SKM-1 (cell line): ENCODE measurements at regions not wholly inside any gene's neighbourhood (a gene's known extent, or its start where the extent isn't known, plus 50 kb on each side); places are given as distances from the start of the nearest gene placed in this dataset.
"Not testable (repeated sequence)": the region's sequence is repeated elsewhere in the genome, so short reads cannot be mapped to it uniquely, and the experiment has no call there.

Experiments
- DNase-seq: peaks from one replicate; lab custom pipeline; 2025; ENCODE audit not compliant: unreplicated experiment; lab: John Stamatoyannopoulos, UW

- no peak for DNase-seq
Observed at GRCh38 chr13:97856304-97856675, 97.2 kb upstream of the IPO5 start.

GRCh38 chr13:97858161-97858560 is 95.3 kb upstream of the IPO5 start:
- no peak for DNase-seq

GRCh38 chr13:97866346-97866745 is 87.1 kb upstream of the IPO5 start:
- DNase-seq, result no peak

GRCh38 chr13:97866751-97867150 is 86.7 kb upstream of the IPO5 start:
- no peak for DNase-seq

GRCh38 chr13:97873398-97873797 is 80.1 kb upstream of the IPO5 start:
- DNase-seq, result no peak

GRCh38 chr13:97875218-97875617 is 78.3 kb upstream of the IPO5 start:
- no peak for DNase-seq

- no peak for DNase-seq
Observed at GRCh38 chr13:97875911-97876310, 77.6 kb upstream of the IPO5 start.

GRCh38 chr13:97878431-97879375 is 74.8 kb upstream of the IPO5 start:
- no peak for DNase-seq

GRCh38 chr13:97879646-97880310 is 73.7 kb upstream of the IPO5 start:
- DNase-seq, result no peak

GRCh38 chr13:97880311-97880675 is 73.2 kb upstream of the IPO5 start:
- no peak for DNase-seq

- no peak for DNase-seq
Observed at GRCh38 chr13:97881556-97881955, 71.9 kb upstream of the IPO5 start.

- DNase-seq, result no peak
Observed at GRCh38 chr13:97883396-97883795, 70.1 kb upstream of the IPO5 start.

GRCh38 chr13:97884707-97885468 is 68.6 kb upstream of the IPO5 start:
- no peak for DNase-seq

- DNase-seq, result no peak
Observed at GRCh38 chr13:97885641-97886040, 67.8 kb upstream of the IPO5 start.

- no peak for DNase-seq
Observed at GRCh38 chr13:97889803-97890202, 63.7 kb upstream of the IPO5 start.

- no peak for DNase-seq
Observed at GRCh38 chr13:97890573-97890972, 62.9 kb upstream of the IPO5 start.

GRCh38 chr13:97891964-97892363 is 61.5 kb upstream of the IPO5 start:
- not testable (repeated sequence) for DNase-seq

- DNase-seq, result no peak
Observed at GRCh38 chr13:97892717-97893116, 60.8 kb upstream of the IPO5 start.

GRCh38 chr13:97895383-97895782 is 58.1 kb upstream of the IPO5 start:
- no peak for DNase-seq

- no peak for DNase-seq
Observed at GRCh38 chr13:97896446-97896845, 57.0 kb upstream of the IPO5 start.

- no peak for DNase-seq
Observed at GRCh38 chr13:97901716-97902115, 51.8 kb upstream of the IPO5 start.
